Chondrocyte (in vitro differentiated cells): ENCODE measurements at regions not wholly inside any gene's neighbourhood (a gene's known extent, or its start where the extent isn't known, plus 50 kb on each side); places are given as distances from the start of the nearest gene placed in this dataset.

Source experiments
- DNase-seq: peaks from one replicate; pipeline ENCODE4 v3.0.0; 2021; ENCODE audit warnings: mixed read lengths, low spot score
- H3K27ac Mint-ChIP-seq: one replicate; pipeline ENCODE4 v1.8.0; 2021; ENCODE audit warnings: mild to moderate bottlenecking, moderate library complexity, mixed read lengths; ENCODE audit not compliant: unreplicated experiment
- H3K27me3 Mint-ChIP-seq: 2 replicates; pipeline ENCODE4 v1.8.0; 2021; ENCODE audit warnings: low read depth, mixed read lengths
- H3K36me3 Mint-ChIP-seq: 2 replicates; pipeline ENCODE4 v1.8.0; 2021; ENCODE audit warnings: low read depth, mixed read lengths
- H3K4me1 Mint-ChIP-seq: 2 replicates; pipeline ENCODE4 v1.8.0; 2021; ENCODE audit warnings: low read depth, mild to moderate bottlenecking, mixed read lengths
- H3K4me3 Mint-ChIP-seq: one replicate; pipeline ENCODE4 v1.8.0; 2021; ENCODE audit warnings: mild to moderate bottlenecking, moderate library complexity, mixed read lengths; ENCODE audit not compliant: unreplicated experiment
- H3K9me3 Mint-ChIP-seq: 2 replicates; pipeline ENCODE4 v1.8.0; 2021; ENCODE audit warnings: low read depth, mixed read lengths
- TF ChIP-seq, protein P1 (sequence below): fragments of 200-600 bp; sonication (generic); IDR thresholded peaks from 2 replicates; pipeline ENCODE4 v1.5.0; 2021; ENCODE audit warnings: antibody characterized with exemption, mild to moderate bottlenecking, moderate library complexity

DNA sequence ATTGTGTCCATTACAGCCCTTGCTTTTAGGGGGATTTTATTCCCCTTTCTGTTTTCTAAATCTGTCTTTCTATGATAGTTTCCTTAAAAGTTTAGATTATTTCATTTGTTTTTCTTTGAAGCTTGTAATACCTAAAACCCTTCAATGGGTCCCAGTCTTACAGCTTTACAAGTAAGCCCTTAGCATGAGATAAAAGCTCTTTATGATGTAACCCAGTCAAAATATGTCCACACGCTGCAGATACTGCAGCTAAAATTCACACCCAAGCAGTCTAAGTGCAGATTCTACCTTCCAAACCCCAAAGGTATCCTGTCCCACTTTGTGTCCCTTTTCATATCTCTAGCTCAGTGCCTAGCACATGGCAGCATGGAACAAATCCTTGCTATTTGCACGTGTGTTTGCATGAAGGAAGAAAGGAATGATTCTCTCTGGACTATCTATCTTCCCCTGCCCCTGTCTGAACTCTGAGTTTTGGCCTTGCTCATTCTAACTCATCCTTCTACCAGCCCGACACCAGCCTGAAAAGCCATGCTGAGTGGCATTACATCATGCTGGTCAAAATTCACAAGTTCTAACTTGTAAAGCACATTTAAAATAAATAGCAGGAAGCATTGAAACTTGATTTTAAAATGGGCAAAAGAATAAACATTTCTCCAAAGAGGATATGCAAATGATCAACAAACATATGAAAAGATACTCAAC, 623.2 kb downstream of the IRS1 start:
- TF ChIP-seq, protein P1, sequence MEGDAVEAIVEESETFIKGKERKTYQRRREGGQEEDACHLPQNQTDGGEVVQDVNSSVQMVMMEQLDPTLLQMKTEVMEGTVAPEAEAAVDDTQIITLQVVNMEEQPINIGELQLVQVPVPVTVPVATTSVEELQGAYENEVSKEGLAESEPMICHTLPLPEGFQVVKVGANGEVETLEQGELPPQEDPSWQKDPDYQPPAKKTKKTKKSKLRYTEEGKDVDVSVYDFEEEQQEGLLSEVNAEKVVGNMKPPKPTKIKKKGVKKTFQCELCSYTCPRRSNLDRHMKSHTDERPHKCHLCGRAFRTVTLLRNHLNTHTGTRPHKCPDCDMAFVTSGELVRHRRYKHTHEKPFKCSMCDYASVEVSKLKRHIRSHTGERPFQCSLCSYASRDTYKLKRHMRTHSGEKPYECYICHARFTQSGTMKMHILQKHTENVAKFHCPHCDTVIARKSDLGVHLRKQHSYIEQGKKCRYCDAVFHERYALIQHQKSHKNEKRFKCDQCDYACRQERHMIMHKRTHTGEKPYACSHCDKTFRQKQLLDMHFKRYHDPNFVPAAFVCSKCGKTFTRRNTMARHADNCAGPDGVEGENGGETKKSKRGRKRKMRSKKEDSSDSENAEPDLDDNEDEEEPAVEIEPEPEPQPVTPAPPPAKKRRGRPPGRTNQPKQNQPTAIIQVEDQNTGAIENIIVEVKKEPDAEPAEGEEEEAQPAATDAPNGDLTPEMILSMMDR: no peak
- Mint-ChIP-seq H3K36me3 (peaks cover 11% of the 10 kb centered on the region), H3K27me3 (no peaks in the 10 kb centered on the region), H3K4me3 (no peak overlapping the region), H3K27ac (no peak overlapping the region), H3K9me3 (peaks cover 28% of the 10 kb centered on the region), H3K4me1 (no peaks in the 10 kb centered on the region)
- DNase-seq: no peak

DNA sequence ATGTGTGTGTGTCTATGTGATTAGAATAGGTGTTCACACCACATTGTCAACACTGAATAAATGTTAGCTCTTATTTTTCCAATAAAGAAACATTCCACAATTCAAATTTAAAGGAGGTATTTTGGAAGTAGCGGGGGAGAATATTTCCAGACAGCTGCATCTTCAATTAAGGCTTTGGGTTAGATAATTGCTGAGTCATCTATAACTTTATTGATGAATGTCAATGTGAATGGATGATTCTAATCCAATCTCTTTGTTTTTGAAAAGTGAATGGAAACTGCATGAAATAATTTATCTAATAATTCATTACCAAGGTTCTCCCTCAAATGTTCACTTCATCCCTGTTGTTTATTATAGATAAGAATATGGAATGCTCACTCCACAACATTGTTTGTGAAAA, 625.2 kb downstream of the IRS1 start:
- Mint-ChIP-seq H3K27me3 (no peaks in the 10 kb centered on the region), H3K4me1 (no peaks in the 10 kb centered on the region), H3K27ac (no peak overlapping the region), H3K36me3 (peaks cover 11% of the 10 kb centered on the region), H3K4me3 (no peak overlapping the region), H3K9me3 (peaks cover 24% of the 10 kb centered on the region)
- TF ChIP-seq, protein P1: no peak
- DNase-seq: no peak

DNA sequence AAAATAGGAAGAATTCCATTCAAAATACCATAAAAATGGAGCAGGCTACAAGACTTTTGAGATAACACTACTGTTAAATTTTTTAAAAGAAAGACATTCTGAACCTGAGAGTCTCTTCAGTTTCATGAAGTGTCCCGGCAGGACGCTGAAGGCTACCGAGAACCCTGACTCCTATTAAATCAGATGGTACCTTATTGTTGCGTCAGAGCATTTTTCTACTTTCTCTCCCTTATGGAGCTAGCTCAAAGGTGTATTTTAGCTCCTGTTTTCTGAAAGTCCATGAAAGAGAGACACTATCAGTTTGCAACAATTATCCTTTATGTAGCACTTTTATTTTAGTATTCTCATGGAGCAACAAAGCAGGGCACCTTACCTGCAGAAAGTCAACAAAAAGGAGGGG, 626.7 kb downstream of the IRS1 start:
- TF ChIP-seq, protein P1: no peak
- DNase-seq: no peak
- no peaks in the 10 kb centered on the region for H3K27me3 Mint-ChIP-seq
- H3K36me3 Mint-ChIP-seq: no peaks in the 10 kb centered on the region
- H3K4me1 Mint-ChIP-seq: no peaks in the 10 kb centered on the region
- peaks cover 11% of the 10 kb centered on the region for H3K9me3 Mint-ChIP-seq
- H3K27ac Mint-ChIP-seq: no peak overlapping the region
- H3K4me3 Mint-ChIP-seq: no peak overlapping the region

GRCh38 chr2:226172309-226172708, 627.3 kb downstream of the IRS1 start:
- Mint-ChIP-seq H3K27me3 (no peaks in the 10 kb centered on the region), H3K9me3 (peaks cover 8% of the 10 kb centered on the region), H3K36me3 (no peaks in the 10 kb centered on the region), H3K27ac (no peak overlapping the region), H3K4me3 (no peak overlapping the region), H3K4me1 (no peaks in the 10 kb centered on the region)
- TF ChIP-seq, protein P1: no peak
- no peak for DNase-seq

- TF ChIP-seq, protein P1: no peak
- no peak overlapping the region for H3K27ac Mint-ChIP-seq
Measured at GRCh38 chr2:226169751-226170581, 629.7 kb downstream of the IRS1 start.

More at GRCh38 chr2:226169751-226170581, 629.7 kb downstream of the IRS1 start:
- DNase-seq: no peak
- Mint-ChIP-seq H3K9me3 (no peaks in the 10 kb centered on the region), H3K4me3 (no peak overlapping the region), H3K36me3 (no peaks in the 10 kb centered on the region), H3K4me1 (no peaks in the 10 kb centered on the region), H3K27me3 (no peaks in the 10 kb centered on the region)
